Spinal cord (tissue), 9 donors: ENCODE measurements at regions not wholly inside any gene's neighbourhood (a gene's known extent, or its start where the extent isn't known, plus 50 kb on each side); places are given as distances from the start of the nearest gene placed in this dataset.

Experiments used
- DNase-seq, 6 donors: peaks; one replicate each; pipeline versions ENCODE4 v3.0.0 to v3.0.0-alpha.2; 2013 to 2015; ENCODE audit warnings: low spot score in 6 of 6, low read depth in 4 of 6
- H3K27ac ChIP-seq: one replicate; pipeline ENCODE4 v1.5.1; 2013; ENCODE audit warnings: low read depth, low read length, control low read depth
- H3K27me3 ChIP-seq: one replicate; pipeline ENCODE4 v1.6.1; 2013; ENCODE audit warnings: low read length; ENCODE audit not compliant: control insufficient read depth, insufficient read depth
- H3K36me3 ChIP-seq: one replicate; pipeline ENCODE4 v1.6.1; 2013; ENCODE audit warnings: low read length; ENCODE audit not compliant: control insufficient read depth, insufficient read depth
- H3K4me1 ChIP-seq: one replicate; pipeline ENCODE4 v1.6.1; 2013; ENCODE audit warnings: low read length; ENCODE audit not compliant: control insufficient read depth, insufficient read depth
- H3K4me3 ChIP-seq: one replicate; pipeline ENCODE4 v1.5.1; 2013; ENCODE audit warnings: low read depth, low read length, control low read depth
- H3K9me3 ChIP-seq: one replicate; pipeline ENCODE4 v1.6.1; 2013; ENCODE audit warnings: low read length; ENCODE audit not compliant: control insufficient read depth, insufficient read depth
- WGBS: methylation state at CpG from one replicate; pipeline ENCODE4 v1.1.5; 2013; ENCODE audit warnings: missing lambda C conversion rate; ENCODE audit not compliant: insufficient coverage; 5-methylcytosine and 5-hydroxymethylcytosine counted together
- donor health status: healthy.

DNA sequence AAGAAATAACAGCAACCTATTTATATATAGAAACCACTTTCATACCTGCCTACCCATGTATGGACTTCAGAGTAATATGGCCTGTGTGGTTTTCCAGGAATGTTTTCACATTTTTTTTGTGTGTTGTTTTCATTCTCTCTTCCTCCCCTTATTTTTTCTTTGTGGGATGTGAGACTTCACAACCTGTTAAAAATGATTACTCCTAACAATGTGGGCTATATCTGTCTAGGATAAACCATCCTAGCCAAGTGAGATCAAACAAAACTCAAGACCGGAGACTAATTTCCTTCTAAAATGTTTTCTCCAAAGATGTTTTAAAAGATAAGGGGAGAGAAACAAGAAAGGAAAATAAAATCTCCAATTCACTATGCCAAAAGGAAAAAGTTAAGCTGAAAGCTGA is 106.1 kb upstream of the DIPK2B start:
- Histone ChIP-seq H3K27ac (no peak overlapping the region), H3K4me1 (no peaks in the 10 kb centered on the region), H3K9me3 (no peaks in the 10 kb centered on the region), H3K4me3 (no peak overlapping the region), H3K27me3 (no peaks in the 10 kb centered on the region), H3K36me3 (no peaks in the 10 kb centered on the region)
- WGBS = no CpG with 5 or more reads among the region's 1 CpG
- no peak for DNase-seq

DNA sequence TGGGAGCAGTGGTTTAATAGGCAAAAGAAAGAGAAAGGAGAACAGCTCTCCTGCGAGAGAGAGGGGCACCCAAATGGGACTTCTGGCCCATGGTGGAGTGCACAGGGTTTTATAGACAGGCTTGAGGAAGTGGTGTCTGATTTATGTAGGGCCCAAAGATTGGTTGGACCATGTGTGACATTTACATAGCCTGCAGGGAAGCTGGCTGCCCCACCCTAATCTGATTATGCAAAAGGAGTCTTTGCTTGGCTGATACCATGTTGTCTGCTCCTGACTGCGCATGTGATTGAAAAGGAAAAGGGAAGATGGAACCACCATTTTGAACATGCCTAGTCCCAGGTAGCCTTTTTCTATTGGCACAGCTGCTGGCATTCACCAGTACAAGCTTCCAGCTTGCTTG is 100.0 kb upstream of the DIPK2B start:
- 88% methylated on average over 2 of the region's 2 CpGs for WGBS
- Histone ChIP-seq H3K4me3 (no peak overlapping the region), H3K36me3 (no peaks in the 10 kb centered on the region), H3K4me1 (no peaks in the 10 kb centered on the region), H3K27me3 (peaks cover 3% of the 10 kb centered on the region), H3K9me3 (no peaks in the 10 kb centered on the region), H3K27ac (no peak overlapping the region)
- DNase-seq = no peak

DNA sequence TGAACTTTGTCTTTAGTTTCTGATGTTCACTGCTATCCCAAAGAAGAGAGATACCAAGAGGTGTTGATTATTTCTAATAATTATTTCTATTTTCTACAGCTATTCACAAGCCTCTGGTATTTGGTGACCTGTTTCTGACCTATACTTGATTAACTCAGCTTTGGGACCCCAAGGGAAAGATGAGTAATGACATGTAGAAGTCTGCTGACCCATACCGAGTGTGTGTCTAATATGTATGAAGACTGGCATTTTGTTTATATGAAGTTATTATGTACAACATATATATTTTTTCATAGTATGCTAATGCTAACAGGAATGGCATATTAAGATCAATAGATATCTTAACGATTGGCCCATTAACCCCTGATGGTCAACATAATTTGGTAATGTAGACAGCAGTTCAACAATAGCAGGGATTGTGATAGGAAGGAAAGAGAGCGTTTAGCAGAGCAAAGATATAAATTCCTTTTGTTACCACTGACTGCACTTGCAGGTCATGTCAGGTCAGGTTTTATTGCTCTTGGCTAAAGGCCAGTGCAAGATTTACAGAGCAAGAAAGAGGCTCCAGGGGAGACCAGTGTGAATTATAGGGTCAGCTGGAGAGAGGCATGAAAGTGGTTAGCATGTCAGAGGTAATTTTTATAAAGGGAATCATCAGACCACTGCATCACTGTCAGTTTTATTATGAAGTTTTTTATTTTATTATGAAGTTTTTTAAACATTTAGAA is 94.7 kb upstream of the DIPK2B start:
- Histone ChIP-seq H3K4me1 (no peaks in the 10 kb centered on the region), H3K9me3 (no peaks in the 10 kb centered on the region), H3K4me3 (no peak overlapping the region), H3K27me3 (peaks cover 13% of the 10 kb centered on the region), H3K27ac (no peak overlapping the region), H3K36me3 (no peaks in the 10 kb centered on the region)
- peak in 2 of 6 donors; percentile 13 to 21 for DNase-seq
- 20% methylated on average over 1 of the region's 3 CpGs for WGBS

DNA sequence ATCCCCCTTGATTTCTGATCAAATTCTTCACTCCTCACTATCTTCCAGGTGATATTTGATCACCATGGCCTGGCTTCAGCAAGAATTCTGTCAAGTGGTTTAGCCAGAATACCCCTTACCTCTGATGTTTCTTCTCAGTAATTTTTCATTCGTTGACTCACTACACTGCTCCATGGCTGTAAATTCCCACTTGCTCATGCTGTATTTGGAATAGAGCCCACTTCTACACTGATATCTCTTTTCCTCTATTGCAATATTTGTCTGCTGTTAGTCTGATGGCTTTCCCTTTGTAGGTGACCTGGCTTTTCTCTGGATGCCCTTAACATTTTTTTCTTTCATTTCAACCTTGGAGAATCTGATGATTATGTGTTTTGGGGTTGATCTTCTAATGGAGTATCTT is 73.9 kb upstream of the DIPK2B start:
- peaks cover 3% of the 10 kb centered on the region for H3K9me3 ChIP-seq
- H3K27me3 ChIP-seq = peaks cover 5% of the 10 kb centered on the region
- H3K4me3 ChIP-seq = no peak overlapping the region
- H3K27ac ChIP-seq = no peak overlapping the region
- no peak for DNase-seq
- H3K36me3 ChIP-seq = no peaks in the 10 kb centered on the region
- no peaks in the 10 kb centered on the region for H3K4me1 ChIP-seq
- no CpG with 5 or more reads among the region's 1 CpG for WGBS

DNA sequence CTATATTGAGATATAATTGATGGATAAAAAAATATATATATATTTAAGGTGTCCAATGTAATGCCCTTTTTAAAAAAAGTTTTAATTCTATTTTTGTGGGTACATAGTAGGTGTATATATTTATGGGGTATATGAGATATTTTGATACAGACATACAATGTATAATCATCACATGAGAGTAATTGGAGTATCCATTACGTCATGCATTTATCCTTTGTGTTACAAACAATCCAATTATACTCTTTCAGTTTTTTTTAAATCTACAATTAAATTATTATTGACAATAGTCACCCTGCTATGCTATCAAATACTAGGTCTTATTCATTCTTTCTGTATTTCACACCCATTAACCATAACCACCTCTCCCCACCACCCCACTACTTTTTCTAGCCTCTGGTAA is 66.3 kb upstream of the DIPK2B start:
- Histone ChIP-seq H3K27ac (no peak overlapping the region), H3K9me3 (no peaks in the 10 kb centered on the region), H3K36me3 (no peaks in the 10 kb centered on the region), H3K4me1 (no peaks in the 10 kb centered on the region), H3K27me3 (peaks cover 7% of the 10 kb centered on the region), H3K4me3 (no peak overlapping the region)
- WGBS = no CpG with 5 or more reads among the region's 1 CpG
- no peak for DNase-seq

DNA sequence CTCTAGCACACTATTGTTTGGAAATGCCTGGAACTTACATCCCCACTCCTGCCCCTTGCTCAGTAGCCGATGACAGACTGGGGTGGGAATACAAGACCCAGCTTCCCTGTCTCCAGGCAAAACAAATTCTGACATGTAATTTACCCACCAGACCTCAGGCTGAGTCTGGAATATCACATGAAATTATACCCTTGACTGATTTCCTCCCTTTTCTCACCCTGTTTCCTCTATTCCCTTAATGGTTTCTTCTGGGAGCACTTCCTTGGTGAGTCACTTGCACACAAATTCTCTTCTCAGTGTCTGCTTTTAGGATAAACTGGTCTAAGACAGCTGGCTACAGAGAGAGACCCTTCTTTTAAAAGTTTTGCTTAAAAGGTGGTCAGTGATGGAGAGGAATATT is 65.8 kb upstream of the DIPK2B start:
- no peak overlapping the region for H3K27ac ChIP-seq

DNA sequence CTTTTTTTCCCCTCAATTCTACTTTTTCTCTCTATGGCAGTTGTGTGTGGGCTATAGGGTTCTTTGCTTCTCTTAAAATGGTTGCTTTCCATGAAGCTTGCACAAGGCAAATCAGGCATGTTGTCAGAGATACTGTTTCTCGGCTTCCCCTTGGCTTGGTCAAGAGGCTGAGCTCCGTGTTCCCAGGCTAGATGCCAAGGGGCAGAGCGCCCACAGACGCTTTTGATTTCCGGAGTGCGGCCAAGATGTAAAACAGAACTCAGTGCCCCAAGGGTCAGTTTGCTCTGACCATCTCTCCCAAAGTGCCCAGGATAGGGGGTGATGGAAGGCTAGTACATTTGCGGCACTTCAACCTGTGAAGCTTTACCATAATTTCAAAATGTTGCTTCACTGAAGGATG is 64.2 kb upstream of the DIPK2B start:
- no peaks in the 10 kb centered on the region for H3K4me1 ChIP-seq
- peak in 1 of 6 donors; percentile 4 for DNase-seq

More for the DNA sequence above, 65.8 kb upstream of the DIPK2B start:
- no peaks in the 10 kb centered on the region for H3K36me3 ChIP-seq
- H3K4me3 ChIP-seq = no peak overlapping the region
- H3K27me3 ChIP-seq = peaks cover 7% of the 10 kb centered on the region
- 45% methylated on average over 1 of the region's 1 CpG for WGBS
- H3K9me3 ChIP-seq = no peaks in the 10 kb centered on the region
- DNase-seq = no peak
- H3K4me1 ChIP-seq = no peaks in the 10 kb centered on the region

DNA sequence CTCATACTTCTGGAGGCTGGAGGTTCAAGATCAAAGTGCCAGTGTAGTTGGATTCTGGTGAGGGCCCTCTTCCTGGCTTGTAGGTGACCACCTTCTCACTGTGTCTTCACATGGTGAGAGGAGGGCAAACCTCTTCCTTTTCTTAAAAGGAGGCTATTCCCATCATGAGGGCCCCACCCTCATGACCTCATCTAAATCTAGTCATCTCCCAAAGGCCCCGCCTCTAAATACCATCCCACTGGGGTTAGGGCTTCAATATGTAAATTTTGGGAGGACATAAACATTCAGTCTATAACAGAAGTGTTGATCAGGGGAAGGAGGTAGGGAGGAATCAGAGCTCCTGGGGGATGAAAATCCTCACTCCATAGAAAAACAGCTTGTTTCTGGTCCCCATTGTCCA is 60.8 kb upstream of the DIPK2B start:
- no peaks in the 10 kb centered on the region for H3K36me3 ChIP-seq
- WGBS = no CpG with 5 or more reads among the region's 1 CpG
- H3K9me3 ChIP-seq = no peaks in the 10 kb centered on the region

More for the DNA sequence above, 64.2 kb upstream of the DIPK2B start:
- WGBS = 74% methylated on average over 3 of the region's 7 CpGs
- Histone ChIP-seq H3K36me3 (no peaks in the 10 kb centered on the region), H3K9me3 (no peaks in the 10 kb centered on the region), H3K27me3 (peaks cover 7% of the 10 kb centered on the region), H3K4me3 (no peak overlapping the region), H3K27ac (no peak overlapping the region)

DNA sequence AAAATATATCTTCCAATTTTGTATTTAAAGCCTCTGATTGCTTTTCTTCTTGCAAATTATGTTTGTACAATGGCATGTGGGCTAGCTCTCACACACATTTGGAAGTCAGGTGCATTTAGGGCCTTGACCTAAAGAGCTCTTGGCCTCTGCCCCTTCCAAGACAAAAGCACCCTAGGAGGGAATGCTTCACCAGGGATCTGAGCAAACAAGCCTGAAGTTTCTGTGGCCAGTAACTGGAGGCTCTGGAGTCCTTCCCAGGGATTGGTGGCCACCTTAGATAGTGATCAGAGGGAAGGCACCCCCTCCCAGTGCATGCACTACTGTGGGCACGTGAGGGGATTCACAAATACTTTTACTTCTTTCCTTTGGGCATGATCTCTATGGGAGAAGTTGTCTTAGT is 60.3 kb upstream of the DIPK2B start:
- no peaks in the 10 kb centered on the region for H3K4me1 ChIP-seq
- no peak overlapping the region for H3K4me3 ChIP-seq
- no peaks in the 10 kb centered on the region for H3K36me3 ChIP-seq
- no CpG with 5 or more reads among the region's 1 CpG for WGBS
- H3K27me3 ChIP-seq = peaks cover 10% of the 10 kb centered on the region
- DNase-seq = no peak
- H3K27ac ChIP-seq = no peak overlapping the region
- H3K9me3 ChIP-seq = no peaks in the 10 kb centered on the region

More for the DNA sequence above, 60.8 kb upstream of the DIPK2B start:
- Histone ChIP-seq H3K27me3 (peaks cover 10% of the 10 kb centered on the region), H3K4me1 (no peaks in the 10 kb centered on the region), H3K27ac (no peak overlapping the region), H3K4me3 (no peak overlapping the region)
- no peak for DNase-seq

DNA sequence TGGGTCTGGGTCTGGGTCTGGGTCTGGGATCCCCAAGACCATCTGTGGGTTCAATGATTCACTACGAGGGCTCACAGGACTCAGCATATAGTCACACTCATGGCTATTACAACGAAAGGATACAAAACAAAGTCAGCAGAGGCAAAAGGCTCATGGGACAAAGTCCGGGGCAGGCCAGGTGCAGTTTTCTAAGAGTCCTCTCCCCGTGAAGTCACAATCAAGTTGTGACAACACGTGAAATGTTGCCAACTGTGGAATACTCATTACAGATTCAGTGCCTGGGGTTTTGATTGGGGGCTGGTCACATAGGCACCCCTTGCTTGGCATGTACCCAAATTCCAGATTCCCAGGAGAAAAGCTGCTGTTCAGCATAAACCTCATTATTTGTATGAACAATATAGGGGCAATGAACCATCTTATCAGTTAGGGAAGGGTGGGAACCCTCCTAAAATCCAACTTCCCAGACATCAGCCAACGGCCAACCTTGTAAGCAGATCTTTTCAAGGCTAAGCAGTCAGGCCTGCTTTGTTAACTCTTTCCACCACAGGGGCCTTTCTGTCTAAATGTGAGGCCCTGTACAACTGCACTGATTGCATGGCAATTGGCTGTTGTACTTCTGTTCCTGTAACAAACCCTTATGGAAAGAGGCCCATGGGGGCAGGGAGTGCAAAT is 58.2 kb upstream of the DIPK2B start:
- no peaks in the 10 kb centered on the region for H3K4me1 ChIP-seq
- DNase-seq = no peak
- no peak overlapping the region for H3K27ac ChIP-seq
- H3K27me3 ChIP-seq = peaks cover 3% of the 10 kb centered on the region
- no peak overlapping the region for H3K4me3 ChIP-seq
- H3K36me3 ChIP-seq = no peaks in the 10 kb centered on the region
- no peaks in the 10 kb centered on the region for H3K9me3 ChIP-seq
- WGBS = 59% methylated on average over 4 of the region's 6 CpGs
